Body of pancreas (tissue), 4 donors: ENCODE measurements at regions not wholly inside any gene's neighbourhood (a gene's known extent, or its start where the extent isn't known, plus 50 kb on each side); places are given as distances from the start of the nearest gene placed in this dataset.

Experiments
- ATAC-seq: fragments of 150-250 bp; one replicate; pipeline ENCODE4 v1.9.1; 2016
- DNase-seq, 4 donors: peaks; one replicate each; pipeline ENCODE4 v3.0.0-alpha.2; 2019
- H3K27ac ChIP-seq, 4 donors: fragments of 200-600 bp; sonication (generic); 1 replicate in 3 of 4; 2 replicates in 1 of 4; pipeline versions ENCODE4 v1.5.1 to v1.6.1; 2016 to 2019; ENCODE audit warnings: mild to moderate bottlenecking in 1 of 4, mixed read lengths in 1 of 4, moderate library complexity in 1 of 4
- H3K27me3 ChIP-seq, 2 donors: fragments of 200-600 bp; sonication (generic); one replicate each; pipeline ENCODE4 v1.6.0; 2016; ENCODE audit warnings: mild to moderate bottlenecking in 1 of 2
- H3K36me3 ChIP-seq, 2 donors: fragments of 200-600 bp; sonication (generic); replicated peaks in 1 of 2; 2 replicates each; pipeline ENCODE4 v1.5.1; 2016; ENCODE audit warnings: low read depth in 2 of 2; ENCODE audit not compliant: insufficient read depth in 1 of 2
- H3K4me1 ChIP-seq: fragments of 200-600 bp; sonication (generic); one replicate; pipeline ENCODE4 v1.6.0; 2016
- H3K4me3 ChIP-seq, 2 donors: fragments of 200-600 bp; sonication (generic); 1 replicate in 1 of 2; 2 replicates in 1 of 2; pipeline ENCODE4 v1.5.1; 2016 to 2019
- H3K9me3 ChIP-seq, 3 donors: fragments of 200-600 bp; sonication (generic); 1 replicate in 2 of 3; 2 replicates in 1 of 3; pipeline ENCODE4 v1.5.1; 2016
- POLR2A ChIP-seq, 3 donors: fragments of 450-650 bp; IDR thresholded peaks; one replicate each; pipeline ENCODE4 v1.6.1; 2016; ENCODE audit warnings: antibody characterized with exemption in 3 of 3, mild to moderate bottlenecking in 2 of 3
- WGBS, 2 donors: methylation state at CpG; one replicate each; pipeline ENCODE4 v1.1.5; 2017; 5-methylcytosine and 5-hydroxymethylcytosine counted together
- intact Hi-C: fragments of 100-400 bp; cut with DNase I; formaldehyde crosslinking; loops from one replicate; pipeline ENCODE4 v1.15.1; 2023
- TF ChIP-seq, protein P1 (sequence below), 7 experiments: fragments of 450-650 bp in 4 of 7; fragments of 200-600 bp in 3 of 7; sonication (generic) in 3 of 7; IDR thresholded peaks; one replicate each; pipeline ENCODE4 v1.5.1; 2016 to 2019; ENCODE audit warnings: antibody characterized with exemption in 7 of 7

- ATAC-seq: no peak
- no peak for DNase-seq
- no peaks in the 10 kb centered on the region for H3K27me3 ChIP-seq
- TF ChIP-seq POLR2A (IDR thresholded peaks at IDR 0.05): no peak
- TF ChIP-seq, protein P1, sequence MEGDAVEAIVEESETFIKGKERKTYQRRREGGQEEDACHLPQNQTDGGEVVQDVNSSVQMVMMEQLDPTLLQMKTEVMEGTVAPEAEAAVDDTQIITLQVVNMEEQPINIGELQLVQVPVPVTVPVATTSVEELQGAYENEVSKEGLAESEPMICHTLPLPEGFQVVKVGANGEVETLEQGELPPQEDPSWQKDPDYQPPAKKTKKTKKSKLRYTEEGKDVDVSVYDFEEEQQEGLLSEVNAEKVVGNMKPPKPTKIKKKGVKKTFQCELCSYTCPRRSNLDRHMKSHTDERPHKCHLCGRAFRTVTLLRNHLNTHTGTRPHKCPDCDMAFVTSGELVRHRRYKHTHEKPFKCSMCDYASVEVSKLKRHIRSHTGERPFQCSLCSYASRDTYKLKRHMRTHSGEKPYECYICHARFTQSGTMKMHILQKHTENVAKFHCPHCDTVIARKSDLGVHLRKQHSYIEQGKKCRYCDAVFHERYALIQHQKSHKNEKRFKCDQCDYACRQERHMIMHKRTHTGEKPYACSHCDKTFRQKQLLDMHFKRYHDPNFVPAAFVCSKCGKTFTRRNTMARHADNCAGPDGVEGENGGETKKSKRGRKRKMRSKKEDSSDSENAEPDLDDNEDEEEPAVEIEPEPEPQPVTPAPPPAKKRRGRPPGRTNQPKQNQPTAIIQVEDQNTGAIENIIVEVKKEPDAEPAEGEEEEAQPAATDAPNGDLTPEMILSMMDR (IDR thresholded peaks at IDR 0.05): no peak
- no peak overlapping the region for H3K4me3 ChIP-seq
- no peak overlapping the region for H3K27ac ChIP-seq
- intact Hi-C loops: no loop called here
- no peaks in the 10 kb centered on the region for H3K4me1 ChIP-seq
- no peaks in the 10 kb centered on the region for H3K36me3 ChIP-seq
- 51 to 64% methylated on average over 3 of the region's 3 CpGs for WGBS, 2 donors
- no peaks in the 10 kb centered on the region for H3K9me3 ChIP-seq
Measured at GRCh38 chr3:151556596-151556995, 95.7 kb upstream of the IGSF10 start.

- WGBS, 2 donors: 59 to 68% methylated on average over 2 of the region's 2 CpGs
- intact Hi-C loops: no loop called here
- no peak overlapping the region for H3K27ac ChIP-seq
Measured at GRCh38 chr3:151555523-151555922, 94.7 kb upstream of the IGSF10 start.

DNA sequence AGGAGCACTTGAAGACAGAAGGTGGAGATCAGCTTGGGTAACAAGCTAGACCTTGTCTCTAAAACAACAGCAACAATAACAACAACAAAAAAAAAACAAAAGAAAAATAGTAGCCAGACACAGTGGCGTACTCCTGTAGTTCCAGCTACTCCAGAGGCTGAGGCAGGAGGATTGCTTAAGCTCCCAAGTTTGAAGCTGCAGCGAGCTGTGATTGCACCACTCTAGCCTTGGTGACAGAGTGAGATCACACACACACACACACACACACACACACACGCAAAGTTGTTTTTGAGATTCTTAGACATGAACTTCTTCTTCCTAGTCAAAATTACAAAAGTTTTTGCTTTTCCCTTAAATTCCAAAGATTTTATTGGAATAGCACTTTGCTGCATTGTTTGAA lies 93.0 kb upstream of the IGSF10 start:
- DNase-seq: peak in 3 of 4 donors; percentile 10 to 52 (median 17)
- Histone ChIP-seq H3K4me3 (no peak overlapping the region), H3K4me1 (no peaks in the 10 kb centered on the region), H3K36me3 (no peaks in the 10 kb centered on the region), H3K27ac (no peak overlapping the region), H3K9me3 (no peaks in the 10 kb centered on the region), H3K27me3 (no peaks in the 10 kb centered on the region)
- intact Hi-C loops: no loop called here
- 81 to 83% methylated on average over 3 of the region's 3 CpGs for WGBS, 2 donors
- ATAC-seq: no peak
- no peak for TF ChIP-seq POLR2A (IDR thresholded peaks at IDR 0.05)
- TF ChIP-seq, protein P1 (IDR thresholded peaks at IDR 0.05): no peak

More at GRCh38 chr3:151555523-151555922, 94.7 kb upstream of the IGSF10 start:
- DNase-seq: no peak
- Histone ChIP-seq H3K9me3 (no peaks in the 10 kb centered on the region), H3K4me1 (no peaks in the 10 kb centered on the region), H3K36me3 (no peaks in the 10 kb centered on the region), H3K4me3 (no peak overlapping the region), H3K27me3 (no peaks in the 10 kb centered on the region)
- ATAC-seq: no peak
- TF ChIP-seq POLR2A (IDR thresholded peaks at IDR 0.05): no peak
- TF ChIP-seq, protein P1 (IDR thresholded peaks at IDR 0.05): no peak

GRCh38 chr3:151552589-151552988 lies 91.7 kb upstream of the IGSF10 start:
- DNase-seq: no peak
- Histone ChIP-seq H3K27me3 (no peaks in the 10 kb centered on the region), H3K36me3 (no peaks in the 10 kb centered on the region), H3K27ac (no peak overlapping the region), H3K4me1 (no peaks in the 10 kb centered on the region), H3K4me3 (no peak overlapping the region), H3K9me3 (no peaks in the 10 kb centered on the region)
- intact Hi-C loops: no loop called here
- TF ChIP-seq, protein P1 (IDR thresholded peaks at IDR 0.05): no peak
- no peak for TF ChIP-seq POLR2A (IDR thresholded peaks at IDR 0.05)
- WGBS, 2 donors: 70 to 95% methylated on average over 2 of the region's 2 CpGs
- ATAC-seq: no peak

GRCh38 chr3:151550642-151551041 lies 89.8 kb upstream of the IGSF10 start:
- TF ChIP-seq POLR2A (IDR thresholded peaks at IDR 0.05): no peak
- TF ChIP-seq, protein P1 (IDR thresholded peaks at IDR 0.05): no peak
- no peak overlapping the region for H3K27ac ChIP-seq

More at GRCh38 chr3:151550642-151551041, 89.8 kb upstream of the IGSF10 start:
- WGBS, 2 donors: 84 to 93% methylated on average over 5 of the region's 5 CpGs
- Histone ChIP-seq H3K4me3 (no peak overlapping the region), H3K36me3 (no peaks in the 10 kb centered on the region), H3K27me3 (no peaks in the 10 kb centered on the region), H3K9me3 (no peaks in the 10 kb centered on the region), H3K4me1 (no peaks in the 10 kb centered on the region)
- ATAC-seq (no peak), DNase-seq (no peak)
- intact Hi-C loops: no loop called here
